ENCODE measurements at regions not wholly inside any gene's neighbourhood (a gene's known extent, or its start where the extent isn't known, plus 50 kb on each side); places are given as distances from the start of the nearest gene placed in this dataset.

GRCh38 chr5:109256486-109256885 lies 153.3 kb downstream of the PJA2 start (continued):
- TF ChIP-seq, protein P1, sequence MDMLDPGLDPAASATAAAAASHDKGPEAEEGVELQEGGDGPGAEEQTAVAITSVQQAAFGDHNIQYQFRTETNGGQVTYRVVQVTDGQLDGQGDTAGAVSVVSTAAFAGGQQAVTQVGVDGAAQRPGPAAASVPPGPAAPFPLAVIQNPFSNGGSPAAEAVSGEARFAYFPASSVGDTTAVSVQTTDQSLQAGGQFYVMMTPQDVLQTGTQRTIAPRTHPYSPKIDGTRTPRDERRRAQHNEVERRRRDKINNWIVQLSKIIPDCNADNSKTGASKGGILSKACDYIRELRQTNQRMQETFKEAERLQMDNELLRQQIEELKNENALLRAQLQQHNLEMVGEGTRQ (IDR thresholded peaks at IDR 0.05) = no peak
- TF ChIP-seq MYC (IDR thresholded peaks at IDR 0.05; ENCODE audit: borderline replicate concordance, low read length) (no peak), CBX8 (IDR thresholded peaks at IDR 0.05) (no peak), NR3C1 (IDR thresholded peaks at IDR 0.05) (no peak)

- Histone ChIP-seq H3K4me3 (no peak overlapping the region), H3K4me1 (no peaks in the 10 kb centered on the region), H3K4me2 (no peak overlapping the region), H3K9me3 (no peaks in the 10 kb centered on the region), H3K27ac (no peak overlapping the region)
- DNase-seq (ENCODE audit: low read depth in 1 of 2, low spot score in 1 of 2) (no peak), FAIRE-seq (no peak), ATAC-seq (no peak)
- POLR2A ChIA-PET = no interaction called here
- TF ChIP-seq CHD4 (IDR thresholded peaks at IDR 0.05; ENCODE audit: borderline replicate concordance) = no peak
- no peak for TF ChIP-seq ZNF302 (CRISPR knock-in tag; IDR thresholded peaks at IDR 0.05)
- TF ChIP-seq ATOH8 (CRISPR knock-in tag; IDR thresholded peaks at IDR 0.05; ENCODE audit: low read depth) = no peak
- no peak for TF ChIP-seq KDM5A (IDR thresholded peaks at IDR 0.05)
- TF ChIP-seq FOXS1 (CRISPR knock-in tag; IDR thresholded peaks at IDR 0.05) = no peak
- no peak for TF ChIP-seq CHD2 (IDR thresholded peaks at IDR 0.05; ENCODE audit: low read length, partially characterized antibody)
- TF ChIP-seq TFCP2L1 (CRISPR knock-in tag; IDR thresholded peaks at IDR 0.05) = no peak
- no peak for TF ChIP-seq POLR2A (IDR thresholded peaks at IDR 0.05; ENCODE audit: low read length)
- no peak for TF ChIP-seq NR3C1 (IDR thresholded peaks at IDR 0.05)
- TF ChIP-seq CTCF (IDR thresholded peaks at IDR 0.05) = no peak
- no peak for TF ChIP-seq TP53 (CRISPR knock-in tag; IDR thresholded peaks at IDR 0.05)
- no peak for TF ChIP-seq MAFK (IDR thresholded peaks at IDR 0.05; ENCODE audit: partially characterized antibody)
- TF ChIP-seq ESRRA (IDR thresholded peaks at IDR 0.05; ENCODE audit: borderline replicate concordance, low read length) = no peak
- TF ChIP-seq NFE2L2 (conservative IDR thresholded peaks at IDR 0.05; ENCODE audit: low read length) = no peak
- TF ChIP-seq PHF8 (IDR thresholded peaks at IDR 0.05; ENCODE audit: borderline replicate concordance, low read depth) = no peak
- no peak for TF ChIP-seq POLR2AphosphoS2 (conservative IDR thresholded peaks at IDR 0.05; ENCODE audit: low read length)
- WGBS (ENCODE audit: missing lambda C conversion rate) = 3% methylated on average over 1 of the region's 1 CpG
- CTCF ChIA-PET = no interaction called here
Measured at GRCh38 chr5:109254511-109254910, 155.3 kb downstream of the PJA2 start.

DNA sequence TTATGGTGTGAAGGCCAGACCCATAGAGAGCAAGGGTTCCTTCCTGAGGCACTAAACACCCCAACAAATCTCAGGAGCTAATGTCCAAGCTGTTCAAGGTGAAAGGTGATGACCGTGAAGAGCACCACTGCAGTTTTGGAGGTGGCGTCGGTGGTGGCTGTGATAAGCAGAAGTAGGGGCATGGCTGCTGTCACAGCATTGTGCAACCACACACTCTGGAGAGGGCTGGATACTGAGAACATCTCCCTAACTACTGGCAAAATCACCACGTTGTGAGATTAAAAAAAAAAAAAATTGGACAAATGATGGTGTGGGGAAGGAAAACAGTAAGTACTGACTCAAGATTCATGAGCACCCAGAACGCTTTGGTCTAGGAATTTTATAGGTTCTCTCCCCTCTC lies 156.5 kb downstream of the PJA2 start:
- Histone ChIP-seq H3K4me3 (no peak overlapping the region), H3K9me3 (no peaks in the 10 kb centered on the region; the same call in 2 of the 3 replicates), H3K27ac (no peak overlapping the region), H3K4me2 (no peak overlapping the region), H3K4me1 (no peaks in the 10 kb centered on the region)
- WGBS (ENCODE audit: missing lambda C conversion rate) = 38% methylated on average over 5 of the region's 5 CpGs
- DNase-seq (ENCODE audit: low read depth in 1 of 2, low spot score in 1 of 2) (no peak), FAIRE-seq (no peak), ATAC-seq (no peak)
- TF ChIP-seq EP300 (IDR thresholded peaks at IDR 0.05) (no peak), KDM1A (IDR thresholded peaks at IDR 0.05; ENCODE audit: low read depth) (no peak), KDM5A (IDR thresholded peaks at IDR 0.05) (no peak), HOXA7 (CRISPR knock-in tag; IDR thresholded peaks at IDR 0.05) (no peak), RAD21 (conservative IDR thresholded peaks at IDR 0.05 in 1 of 2, IDR thresholded peaks at IDR 0.05 in 1 of 2) (no peak), HES2 (IDR thresholded peaks at IDR 0.05) (no peak), ATOH8 (CRISPR knock-in tag; IDR thresholded peaks at IDR 0.05; ENCODE audit: low read depth) (no peak), JUN (IDR thresholded peaks at IDR 0.05) (no peak), CTCF (IDR thresholded peaks at IDR 0.05) (no peak), ZNF302 (CRISPR knock-in tag; IDR thresholded peaks at IDR 0.05) (no peak), POLR2A (IDR thresholded peaks at IDR 0.05; ENCODE audit: low read length) (no peak)
- POLR2A ChIA-PET = no interaction called here
- CTCF ChIA-PET = no interaction called here

Measured in A549 (cell line).